22Rv1 (cell line): ENCODE measurements at regions not wholly inside any gene's neighbourhood (a gene's known extent, or its start where the extent isn't known, plus 50 kb on each side); places are given as distances from the start of the nearest gene placed in this dataset.

Experiments
- CTCF ChIP-seq: fragments of 450-650 bp; IDR thresholded peaks from 2 replicates; pipeline ENCODE4 v1.5.1; 2017; ENCODE audit warnings: mild to moderate bottlenecking
- ZFX ChIP-seq: fragments of 450-650 bp; IDR thresholded peaks from 2 replicates; pipeline ENCODE4 v1.6.1; 2017; ENCODE audit warnings: antibody characterized with exemption, borderline replicate concordance

GRCh38 chr18:55106906-55107305, 147.6 kb upstream of the CCDC68 start:
- TF ChIP-seq CTCF (no peak), ZFX (no peak)
